ENCODE measurements at regions not wholly inside any gene's neighbourhood (a gene's known extent, or its start where the extent isn't known, plus 50 kb on each side); places are given as distances from the start of the nearest gene placed in this dataset.

DNA sequence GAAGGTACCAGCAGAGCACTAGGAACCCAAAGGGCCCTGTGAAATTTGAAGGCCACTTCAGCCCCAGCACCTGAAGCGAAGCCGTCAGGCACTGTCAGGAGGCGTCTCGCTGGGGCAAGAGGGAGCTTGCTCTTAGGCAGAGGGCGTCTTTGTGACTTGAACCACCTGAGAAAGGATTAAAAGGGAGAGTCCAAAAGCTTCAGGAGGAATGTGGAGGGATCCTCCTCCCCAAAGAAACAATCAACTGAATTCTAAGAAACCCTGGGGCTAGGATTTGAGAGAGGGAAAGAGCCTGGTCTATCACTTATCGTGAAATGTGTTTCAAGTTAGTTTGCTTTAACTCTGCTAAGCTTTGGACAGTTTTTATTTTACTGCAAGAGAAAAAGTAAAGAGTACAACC is 324.9 kb upstream of the SOX11 start:
- no peaks in the 10 kb centered on the region for H3K9me3 ChIP-seq (replicated peaks; ENCODE audit: control insufficient read depth, insufficient read depth, low read length)
- H3K4me2 ChIP-seq (ENCODE audit: control insufficient read depth, insufficient read depth), result no peak overlapping the region
- intact Hi-C loops (cut with micrococcal nuclease; ENCODE audit: unreplicated experiment) (loop anchor here (5.0 kb wide), 1 partner anchor 1405 kb away; no protein-coding TSS in a partner anchor), in situ Hi-C loops (cut with MboI) (loop anchor here (25.0 kb wide), 1 partner anchor 1405 kb away; no protein-coding TSS in a partner anchor)
- 31% methylated on average over 6 of the region's 6 CpGs for WGBS (ENCODE audit: insufficient coverage, insufficient replicate concordance, low lambda C conversion rate, missing lambda C conversion rate)
- ATAC-seq (no peak), FAIRE-seq (no peak), DNase-seq (ENCODE audit: low read depth, low spot score) (no peak)
- no peak overlapping the region for H3K9ac ChIP-seq (ENCODE audit: control insufficient read depth, insufficient read depth, low read length)
- no peak overlapping the region for H3K27ac ChIP-seq (ENCODE audit: control insufficient read depth, insufficient read depth)
- no peaks in the 10 kb centered on the region for H4K20me1 ChIP-seq (ENCODE audit: control insufficient read depth, insufficient read depth)
- H3K4me1 ChIP-seq (ENCODE audit: control insufficient read depth, insufficient read depth, low read length), result no peaks in the 10 kb centered on the region
- ChIA-PET CTCF (interaction anchor here (2.4 kb wide), 1 partner anchor 1407 kb away, joined by 8 read pairs; no protein-coding TSS in a partner anchor), RAD21 (ENCODE audit: unreplicated experiment) (no interaction called here), SMC1A (ENCODE audit: uncharacterized antibody, unreplicated experiment) (no interaction called here), POLR2A (no interaction called here)
- no peak overlapping the region for H3K4me3 ChIP-seq
- TF ChIP-seq RELA (IDR thresholded peaks at IDR 0.05; ENCODE audit: borderline replicate concordance, partially characterized antibody), result no peak
- no peaks in the 10 kb centered on the region for H3K79me2 ChIP-seq (ENCODE audit: control insufficient read depth, insufficient read depth, low read length)
- H2AFZ ChIP-seq (ENCODE audit: control insufficient read depth, low read depth, low read length), result no peak overlapping the region
- H3K36me3 ChIP-seq (ENCODE audit: control insufficient read depth in 2 of 2, insufficient read depth in 2 of 2, low read length in 1 of 2), result no peaks in the 10 kb centered on the region
- BruUV-seq (replicated peaks), result no TSS peak
- H3K27me3 ChIP-seq (replicated peaks in 1 of 2; ENCODE audit: control insufficient read depth in 2 of 2, insufficient read depth in 2 of 2, low read length in 1 of 2), result no peaks in the 10 kb centered on the region

DNA sequence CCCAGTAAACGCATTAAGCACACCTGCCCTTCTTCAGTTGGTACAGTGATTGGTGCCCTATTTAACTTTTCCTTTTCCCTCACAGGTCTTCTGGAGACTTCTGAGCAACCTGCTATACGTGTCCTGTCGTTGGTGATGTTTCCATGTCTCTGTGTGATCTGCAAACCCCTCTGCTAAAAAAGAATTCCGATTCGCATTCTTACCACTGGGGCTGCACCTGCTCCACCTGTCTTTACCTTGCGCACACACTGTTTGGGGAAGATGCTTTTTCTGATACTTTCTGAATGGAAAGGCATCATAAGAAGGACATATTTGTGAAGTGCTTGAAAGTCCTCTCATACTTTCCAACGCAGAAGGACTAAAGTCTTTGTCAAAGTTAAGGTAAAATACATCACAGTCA is 323.9 kb upstream of the SOX11 start:
- Histone ChIP-seq H3K36me3 (ENCODE audit: control insufficient read depth in 2 of 2, insufficient read depth in 2 of 2, low read length in 1 of 2) (no peaks in the 10 kb centered on the region), H3K27ac (ENCODE audit: control insufficient read depth, insufficient read depth) (no peak overlapping the region), H3K4me3 (no peak overlapping the region), H4K20me1 (ENCODE audit: control insufficient read depth, insufficient read depth) (no peaks in the 10 kb centered on the region), H3K79me2 (ENCODE audit: control insufficient read depth, insufficient read depth, low read length) (no peaks in the 10 kb centered on the region), H3K9ac (ENCODE audit: control insufficient read depth, insufficient read depth, low read length) (no peak overlapping the region), H3K27me3 (replicated peaks in 1 of 2; ENCODE audit: control insufficient read depth in 2 of 2, insufficient read depth in 2 of 2, low read length in 1 of 2) (no peaks in the 10 kb centered on the region), H2AFZ (ENCODE audit: control insufficient read depth, low read depth, low read length) (no peak overlapping the region), H3K9me3 (replicated peaks; ENCODE audit: control insufficient read depth, insufficient read depth, low read length) (no peaks in the 10 kb centered on the region), H3K4me1 (ENCODE audit: control insufficient read depth, insufficient read depth, low read length) (no peaks in the 10 kb centered on the region), H3K4me2 (ENCODE audit: control insufficient read depth, insufficient read depth) (no peak overlapping the region)
- BruUV-seq (replicated peaks), result no TSS peak
- no peak for TF ChIP-seq ZNF217 (IDR thresholded peaks at IDR 0.05)
- TF ChIP-seq, protein P1, sequence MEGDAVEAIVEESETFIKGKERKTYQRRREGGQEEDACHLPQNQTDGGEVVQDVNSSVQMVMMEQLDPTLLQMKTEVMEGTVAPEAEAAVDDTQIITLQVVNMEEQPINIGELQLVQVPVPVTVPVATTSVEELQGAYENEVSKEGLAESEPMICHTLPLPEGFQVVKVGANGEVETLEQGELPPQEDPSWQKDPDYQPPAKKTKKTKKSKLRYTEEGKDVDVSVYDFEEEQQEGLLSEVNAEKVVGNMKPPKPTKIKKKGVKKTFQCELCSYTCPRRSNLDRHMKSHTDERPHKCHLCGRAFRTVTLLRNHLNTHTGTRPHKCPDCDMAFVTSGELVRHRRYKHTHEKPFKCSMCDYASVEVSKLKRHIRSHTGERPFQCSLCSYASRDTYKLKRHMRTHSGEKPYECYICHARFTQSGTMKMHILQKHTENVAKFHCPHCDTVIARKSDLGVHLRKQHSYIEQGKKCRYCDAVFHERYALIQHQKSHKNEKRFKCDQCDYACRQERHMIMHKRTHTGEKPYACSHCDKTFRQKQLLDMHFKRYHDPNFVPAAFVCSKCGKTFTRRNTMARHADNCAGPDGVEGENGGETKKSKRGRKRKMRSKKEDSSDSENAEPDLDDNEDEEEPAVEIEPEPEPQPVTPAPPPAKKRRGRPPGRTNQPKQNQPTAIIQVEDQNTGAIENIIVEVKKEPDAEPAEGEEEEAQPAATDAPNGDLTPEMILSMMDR (IDR thresholded peaks at IDR 0.05 in 2 of 3, conservative IDR thresholded peaks at IDR 0.05 in 1 of 3; ENCODE audit: control insufficient read depth in 2 of 3, extremely low read depth in 1 of 3, insufficient read depth in 1 of 3, low read depth in 3 of 3, low read length in 3 of 3), result no peak
- TF ChIP-seq FOXK2 (IDR thresholded peaks at IDR 0.05), result no peak
- no peak for TF ChIP-seq MTA2 (IDR thresholded peaks at IDR 0.05; ENCODE audit: low read depth)
- TF ChIP-seq CEBPB (IDR thresholded peaks at IDR 0.05; ENCODE audit: borderline replicate concordance in 1 of 2, low read depth in 2 of 2, low read length in 2 of 2), result no peak
- ChIA-PET POLR2A (no interaction called here), RAD21 (ENCODE audit: unreplicated experiment) (no interaction called here), SMC1A (ENCODE audit: uncharacterized antibody, unreplicated experiment) (no interaction called here), CTCF (interaction anchor here (0.7 to 2.4 kb wide), 2 partner anchors 441 to 1408 kb away, joined by 3 to 8 read pairs; no protein-coding TSS in a partner anchor)
- DNase-seq (ENCODE audit: low read depth, low spot score) (no peak), ATAC-seq (no peak), FAIRE-seq (no peak)
- in situ Hi-C loops (cut with MboI) (loop anchor here (25.0 kb wide), 1 partner anchor 1406 kb away; no protein-coding TSS in a partner anchor), intact Hi-C loops (cut with micrococcal nuclease; ENCODE audit: unreplicated experiment) (loop anchor here (5.0 kb wide), 1 partner anchor 1404 kb away; no protein-coding TSS in a partner anchor)
- 25% methylated on average over 7 of the region's 7 CpGs for WGBS (ENCODE audit: insufficient coverage, insufficient replicate concordance, low lambda C conversion rate, missing lambda C conversion rate)

All from GM12878 (cell line).